ENCODE measurements at regions not wholly inside any gene's neighbourhood (a gene's known extent, or its start where the extent isn't known, plus 50 kb on each side); places are given as distances from the start of the nearest gene placed in this dataset.
"Not testable (repeated sequence)": the region's sequence is repeated elsewhere in the genome, so short reads cannot be mapped to it uniquely, and the experiment has no call there.

DNA sequence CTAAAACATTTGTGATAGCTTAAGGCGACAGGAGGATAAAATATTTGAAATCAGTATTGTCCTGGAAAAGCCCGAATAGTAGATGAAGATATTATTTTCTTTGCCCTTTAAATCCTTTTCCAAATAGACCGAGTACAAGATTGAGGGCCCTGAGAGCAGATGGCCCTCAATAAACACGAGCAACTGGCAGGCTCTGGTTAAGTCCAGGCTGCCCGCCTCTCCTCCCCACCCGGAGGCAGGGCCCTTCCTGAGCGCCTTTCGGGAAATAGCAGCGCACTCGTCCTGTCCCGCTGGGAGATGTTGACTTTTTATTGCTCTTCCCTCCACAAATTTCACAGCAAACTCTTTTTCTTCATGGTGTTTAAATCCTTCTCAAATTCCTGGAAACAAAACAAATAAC, 50.8 kb upstream of the MAX start:
- intact Hi-C loops (cut with micrococcal nuclease), result no loop called here

DNA sequence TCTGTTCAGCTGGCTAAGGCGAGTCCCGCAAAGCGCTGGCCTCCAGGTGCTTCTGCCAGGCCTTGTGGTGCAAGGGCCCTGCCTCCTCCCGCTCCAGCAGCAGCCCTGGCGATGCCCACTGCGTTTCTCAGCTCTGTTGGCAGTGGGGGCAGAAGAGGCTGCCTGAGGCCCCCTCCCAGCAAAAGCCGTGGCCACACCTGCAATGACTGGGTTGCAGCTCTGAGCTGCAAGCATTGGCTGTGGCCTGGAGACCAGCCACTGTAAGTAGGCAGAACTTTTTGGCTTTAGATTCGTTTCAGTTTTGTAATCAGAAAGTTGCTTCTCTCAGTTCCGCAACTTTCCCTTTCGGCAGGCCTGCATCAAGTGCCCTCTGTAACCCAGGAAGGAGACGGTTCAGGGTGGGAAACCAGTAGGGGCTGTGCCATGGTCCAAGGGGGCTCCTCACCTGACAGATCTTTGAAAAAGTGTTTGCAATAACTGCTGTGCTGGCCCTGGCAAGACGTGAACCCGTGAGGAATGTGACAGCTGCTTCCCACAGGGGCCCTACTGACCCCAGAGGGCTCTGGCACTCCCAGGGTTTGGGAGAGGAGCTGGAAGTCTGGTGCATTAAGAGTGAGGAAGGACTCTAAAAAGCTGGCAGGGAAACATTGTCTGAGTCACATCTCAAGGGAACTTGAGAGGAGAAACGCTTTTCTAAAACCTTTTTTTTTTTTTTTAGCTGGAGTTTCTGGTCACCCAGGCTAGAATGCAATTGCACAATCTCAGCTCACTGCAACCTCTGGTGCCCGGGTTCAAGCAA, 54.5 kb upstream of the MAX start:
- intact Hi-C loops (cut with micrococcal nuclease), result no loop called here

DNA sequence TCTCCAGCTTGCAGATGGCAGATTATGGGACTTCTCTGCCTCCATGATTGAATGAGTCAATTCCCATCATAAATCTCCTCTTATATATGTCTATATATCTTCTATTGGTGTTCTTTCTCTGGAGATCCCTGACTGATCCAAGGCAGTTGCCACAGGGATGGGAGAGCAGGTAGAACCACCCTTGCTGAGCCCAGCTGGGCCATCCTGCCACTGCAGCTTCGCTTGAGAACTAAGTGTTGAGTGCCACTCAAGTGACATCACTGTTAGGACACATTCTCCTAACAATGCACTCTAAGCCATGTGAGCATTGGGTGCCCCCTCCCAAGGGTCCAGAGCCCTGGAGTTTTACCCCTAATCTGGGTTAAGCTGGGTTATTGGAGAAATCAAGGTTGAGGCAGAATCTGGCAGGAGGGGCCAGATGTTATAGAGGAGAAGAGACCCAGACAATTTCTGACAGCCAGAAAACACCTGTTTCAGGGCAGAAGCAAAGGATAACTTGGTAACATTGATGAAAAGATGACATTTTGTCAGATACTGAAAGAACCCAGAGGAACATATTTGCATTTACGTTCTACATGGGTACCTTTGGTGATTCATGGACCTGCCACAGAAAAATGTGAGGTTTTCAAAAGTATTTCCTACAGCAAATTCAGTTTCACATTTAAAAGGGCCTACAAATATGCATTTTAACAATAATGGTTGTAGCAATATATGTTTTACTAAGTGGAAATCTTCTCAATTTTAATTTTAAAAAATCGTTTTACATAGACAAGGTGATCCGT, 57.2 kb upstream of the MAX start:
- intact Hi-C loops (cut with micrococcal nuclease), result loop anchor here (1.0 to 5.0 kb wide), 2 partner anchors 172 to 798 kb away; no protein-coding TSS in a partner anchor

DNA sequence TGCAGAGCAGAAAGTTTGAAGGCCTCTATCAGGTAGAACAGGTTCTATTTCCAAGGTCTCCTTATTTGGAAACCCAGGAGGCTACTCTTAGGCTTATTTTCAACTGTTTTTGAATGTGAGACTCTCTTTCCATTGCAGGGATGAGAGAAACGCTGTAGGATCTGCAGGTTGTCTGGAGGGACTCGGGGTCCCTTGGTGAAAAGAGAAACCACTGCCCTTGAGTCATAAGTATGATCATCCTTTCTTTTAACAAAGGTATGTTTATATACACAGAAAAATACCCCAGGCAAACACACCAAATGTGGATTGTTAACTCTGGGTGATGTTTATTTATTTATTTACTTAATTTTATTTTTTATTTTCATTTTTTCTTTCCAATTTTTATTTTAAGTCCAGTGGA, 57.8 kb upstream of the MAX start:
- intact Hi-C loops (cut with micrococcal nuclease), result loop anchor here (5.0 kb wide), 1 partner anchor 797 kb away; no protein-coding TSS in a partner anchor

DNA sequence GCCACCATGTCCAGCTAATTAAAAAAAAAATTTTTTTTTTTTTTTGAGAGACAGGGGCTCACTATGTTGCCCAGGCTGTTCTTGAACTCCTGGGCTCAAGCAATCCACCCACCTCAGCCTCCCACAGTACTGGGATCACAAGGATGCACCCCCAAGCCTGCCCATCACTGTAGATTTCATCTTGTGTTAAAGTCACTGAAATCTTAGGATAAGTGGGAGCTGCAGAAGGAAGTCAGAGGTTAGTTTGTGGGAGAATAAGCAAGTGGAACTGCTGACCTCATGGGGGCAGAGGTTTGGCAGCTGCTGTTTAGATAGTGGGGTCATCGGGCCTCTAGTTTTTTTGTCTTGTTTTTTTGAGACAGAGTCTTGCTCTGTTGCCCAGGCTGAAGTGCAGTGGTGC, 59.7 kb upstream of the MAX start:
- intact Hi-C loops (cut with micrococcal nuclease), result loop anchor here (5.0 kb wide), 1 partner anchor 795 kb away; no protein-coding TSS in a partner anchor

DNA sequence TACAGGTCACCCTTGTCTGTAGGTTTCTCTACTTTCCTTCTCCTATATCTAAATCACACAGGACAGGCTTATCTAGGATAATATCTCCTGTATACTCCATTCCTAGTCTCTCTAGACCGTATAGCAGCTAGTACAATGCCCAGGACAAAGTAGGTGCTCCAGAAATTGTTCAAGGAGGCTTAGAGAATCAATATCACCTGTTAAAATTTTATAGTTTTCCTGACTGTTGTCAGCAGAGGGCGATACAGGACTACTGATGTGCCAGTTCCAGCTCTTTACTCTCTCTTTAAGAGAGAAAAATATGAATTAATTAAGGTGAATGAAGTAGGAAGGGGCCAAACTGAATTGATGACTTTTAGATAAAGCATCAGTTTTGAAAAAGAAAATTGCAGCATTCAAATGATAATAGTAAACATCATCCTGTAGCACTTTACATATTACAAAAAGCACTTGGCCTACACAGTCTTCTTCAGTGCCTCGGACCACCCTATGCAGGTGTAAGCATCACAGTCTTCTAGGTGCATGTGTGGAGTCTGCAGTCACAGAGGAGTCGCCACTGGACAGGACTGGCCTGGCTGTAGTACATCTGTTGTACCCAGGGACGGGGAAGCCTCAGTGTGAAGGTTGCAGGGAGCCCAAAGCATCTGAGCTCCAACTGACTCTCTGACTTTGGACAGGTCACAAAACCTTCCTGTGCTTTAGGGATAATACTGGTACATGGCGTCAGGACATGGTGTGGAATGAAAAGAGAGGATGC, 61.9 kb upstream of the MAX start:
- intact Hi-C loops (cut with micrococcal nuclease), result loop anchor here (1.0 to 5.0 kb wide), 4 partner anchors 249 to 906 kb away; no protein-coding TSS in a partner anchor

DNA sequence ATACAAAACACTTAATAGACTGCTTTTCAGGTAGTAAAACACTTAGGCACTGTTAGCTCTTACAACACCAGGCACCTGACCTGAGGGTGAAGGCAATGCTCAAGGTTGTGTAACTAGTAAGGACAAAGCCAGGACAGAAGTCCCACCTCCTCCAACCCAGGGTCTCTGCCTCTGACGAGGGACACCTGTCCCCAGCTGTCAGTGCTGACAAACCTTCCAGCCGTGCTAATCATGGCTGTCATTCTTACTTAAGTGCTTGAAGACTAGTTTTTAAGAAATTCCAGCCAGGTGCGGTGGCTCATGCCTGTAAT, 62.5 kb upstream of the MAX start:
- intact Hi-C loops (cut with micrococcal nuclease), result loop anchor here (1.0 to 5.0 kb wide), 4 partner anchors 249 to 906 kb away; no protein-coding TSS in a partner anchor

DNA sequence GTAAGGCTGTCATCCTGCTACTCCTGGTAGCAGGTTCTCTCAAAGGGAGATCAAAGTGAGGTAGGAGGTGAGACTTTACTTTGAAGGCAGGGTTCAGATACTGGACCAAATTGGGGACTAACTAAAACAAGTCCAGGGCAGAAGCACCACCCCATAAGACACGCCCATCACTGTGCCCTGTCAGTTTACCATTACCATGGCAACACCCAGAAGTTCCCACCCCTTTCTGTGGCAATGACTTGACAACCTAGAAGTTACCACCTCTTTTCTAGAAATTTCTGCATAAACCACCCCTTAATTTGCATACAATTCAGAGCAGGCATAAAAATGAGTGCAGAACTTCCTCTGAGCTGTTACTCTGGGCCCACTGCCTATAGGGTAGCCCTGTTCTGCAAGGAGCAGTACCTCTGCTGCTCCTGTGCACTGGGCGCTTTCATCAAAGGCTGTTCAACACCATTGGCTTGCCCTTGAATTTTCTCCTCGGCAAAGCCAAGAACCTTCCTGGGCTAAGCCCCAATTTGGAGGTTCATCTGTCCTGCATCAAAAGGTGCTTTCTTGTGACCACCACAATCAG, 64.8 kb upstream of the MAX start:
- intact Hi-C loops (cut with micrococcal nuclease), result no loop called here

DNA sequence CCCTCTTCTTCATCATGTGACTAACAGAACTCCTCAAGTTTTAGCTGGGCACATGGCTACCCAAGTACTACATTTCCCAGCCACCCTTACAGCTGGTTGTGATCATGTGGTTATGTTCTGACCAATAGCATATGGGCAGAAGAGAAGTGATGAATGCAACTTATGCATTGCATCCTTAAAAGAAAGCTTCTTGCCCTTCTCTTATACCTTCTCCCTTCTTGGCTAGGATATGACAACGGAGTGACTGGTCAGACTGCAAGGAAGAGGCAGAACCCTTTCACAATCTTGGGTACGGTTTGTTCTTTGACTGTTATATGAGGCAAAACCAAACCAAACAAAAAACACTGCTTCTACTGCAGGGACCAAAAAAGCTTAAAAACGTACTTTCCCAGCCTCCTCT, 66.5 kb upstream of the MAX start:
- intact Hi-C loops (cut with micrococcal nuclease), result no loop called here

DNA sequence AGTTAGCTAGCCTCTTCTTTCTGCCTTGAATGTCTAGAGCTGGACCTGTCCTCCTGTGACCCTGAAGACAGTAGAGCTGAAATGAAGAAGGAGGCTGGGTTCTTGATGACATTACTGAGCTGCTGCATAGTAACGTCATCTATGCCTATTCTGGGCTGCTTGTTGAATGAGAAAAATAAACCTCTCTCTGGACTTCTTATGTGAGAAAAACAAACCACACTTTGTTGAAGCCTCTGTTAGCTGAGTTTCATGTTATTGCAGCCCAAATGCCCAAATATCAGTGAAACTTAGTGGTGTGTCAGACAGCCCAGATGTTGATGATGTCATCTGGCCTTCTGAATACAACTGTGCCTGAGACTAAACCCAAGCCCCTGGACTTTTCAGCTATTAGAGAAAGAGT, 67.0 kb upstream of the MAX start:
- intact Hi-C loops (cut with micrococcal nuclease), result no loop called here

DNA sequence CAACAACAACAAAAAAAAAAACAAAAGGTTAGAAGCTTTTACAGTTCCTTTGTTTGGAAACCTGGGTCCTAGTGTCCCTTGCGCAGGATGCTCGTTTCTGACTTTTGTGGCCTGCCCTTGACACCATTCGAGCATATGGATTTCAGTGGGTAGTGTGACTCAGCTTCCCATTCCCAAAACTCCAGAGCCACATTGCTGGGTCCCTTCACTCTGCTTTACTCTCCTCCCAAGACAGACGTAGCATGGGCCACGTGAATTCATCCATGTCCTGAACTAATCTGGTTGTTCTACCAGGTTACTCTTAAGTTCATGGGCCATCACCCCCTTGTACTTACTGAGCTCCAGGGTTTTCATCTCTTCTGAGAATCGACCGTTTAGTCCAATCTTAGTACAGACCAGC, 68.0 kb upstream of the MAX start:
- intact Hi-C loops (cut with micrococcal nuclease), result loop anchor here (1.0 to 5.0 kb wide), 3 partner anchors 36 to 187 kb away; no protein-coding TSS in a partner anchor

DNA sequence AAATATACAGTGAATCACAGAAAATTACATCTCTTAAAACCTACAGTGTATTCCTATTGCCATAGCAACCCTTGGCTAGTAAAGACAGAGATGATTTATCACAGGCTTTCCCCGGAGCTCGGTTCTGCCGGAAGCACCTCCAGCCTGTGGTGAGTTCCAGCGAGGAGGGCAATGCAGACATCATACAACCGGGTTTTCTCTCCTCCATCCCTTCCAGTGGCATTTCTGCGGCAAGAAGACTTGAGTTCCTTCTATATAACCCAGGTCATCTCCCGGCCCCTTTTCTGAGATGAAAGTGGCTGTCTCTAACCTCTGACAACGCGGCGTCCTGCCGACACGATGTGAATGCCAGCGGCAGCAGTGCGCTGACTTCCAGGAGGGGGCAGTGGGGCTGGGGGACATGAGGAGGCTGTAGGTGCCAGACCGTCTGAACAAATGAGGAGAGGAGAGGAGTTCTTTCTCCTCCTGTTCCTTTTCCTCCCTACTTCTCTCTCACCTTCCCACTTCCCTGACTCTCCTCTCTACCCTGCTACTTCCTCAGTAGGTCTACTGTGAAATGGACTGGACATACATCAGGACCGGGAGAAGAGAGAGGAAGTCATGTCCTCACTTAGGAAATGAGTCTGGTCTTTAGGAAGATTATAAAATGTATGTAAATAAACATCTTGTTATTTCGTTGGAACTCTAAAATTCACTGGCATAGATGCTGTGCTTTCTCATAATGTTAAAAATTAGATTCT, 68.6 kb upstream of the MAX start:
- intact Hi-C loops (cut with micrococcal nuclease), result loop anchor here (1.0 to 5.0 kb wide), 3 partner anchors 35 to 186 kb away; no protein-coding TSS in a partner anchor

DNA sequence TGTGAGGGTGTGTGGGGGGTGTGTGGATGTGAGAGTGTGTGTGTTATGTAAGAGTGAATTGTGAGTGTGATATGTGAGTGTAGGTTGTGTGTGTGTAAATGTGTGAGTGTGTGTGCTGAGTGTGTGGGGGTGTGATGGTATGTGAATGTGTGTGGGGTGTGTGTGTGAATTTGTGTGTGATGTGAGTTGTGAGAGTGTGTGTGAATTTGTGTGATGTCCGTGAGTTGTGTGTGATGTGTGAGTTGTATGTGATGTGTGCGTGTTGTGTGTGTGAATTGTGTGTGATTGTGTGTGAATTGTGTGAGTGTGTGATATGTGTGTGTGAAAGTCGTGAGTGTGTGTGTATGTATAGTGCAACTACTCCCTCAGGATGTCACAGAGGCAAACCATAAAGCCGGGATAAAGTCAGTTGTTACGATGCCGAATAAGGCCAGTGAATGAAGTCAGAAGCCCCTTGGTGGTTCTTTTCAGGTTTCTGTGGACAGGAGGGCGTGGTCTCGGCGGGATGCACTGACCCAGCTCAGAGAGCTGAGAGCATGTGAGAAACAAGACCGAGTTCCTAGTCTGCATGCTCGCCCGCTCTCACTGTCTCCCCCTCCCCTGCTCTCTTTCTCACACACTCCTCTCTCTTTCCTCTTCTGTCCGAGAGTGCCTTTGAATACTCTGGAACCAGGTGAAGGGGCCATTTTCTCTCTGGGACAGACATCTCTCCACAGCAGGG, 71.8 kb upstream of the MAX start:
- intact Hi-C loops (cut with micrococcal nuclease), result loop anchor here (5.0 kb wide), 2 partner anchors 113 to 183 kb away; no protein-coding TSS in a partner anchor

DNA sequence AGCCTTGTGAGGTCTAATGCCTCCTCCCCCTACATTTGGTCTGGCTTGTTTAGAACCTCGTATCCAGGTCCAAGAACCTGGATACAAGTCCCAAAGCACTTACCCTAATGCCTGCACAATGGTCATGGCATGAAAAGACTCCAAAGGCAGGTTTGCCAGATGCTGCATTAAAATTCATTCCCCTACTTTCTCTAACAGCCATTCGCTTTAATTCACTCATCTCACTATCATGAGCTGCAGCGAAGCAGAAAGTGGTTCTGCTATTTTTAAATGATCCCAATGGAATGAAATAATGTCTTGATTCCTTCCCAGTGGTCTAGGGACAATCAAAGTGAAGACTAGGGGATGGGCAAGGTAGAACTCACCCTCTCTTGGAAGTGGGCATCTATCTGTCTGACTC, 72.5 kb upstream of the MAX start:
- intact Hi-C loops (cut with micrococcal nuclease), result loop anchor here (5.0 kb wide), 2 partner anchors 113 to 183 kb away; no protein-coding TSS in a partner anchor

DNA sequence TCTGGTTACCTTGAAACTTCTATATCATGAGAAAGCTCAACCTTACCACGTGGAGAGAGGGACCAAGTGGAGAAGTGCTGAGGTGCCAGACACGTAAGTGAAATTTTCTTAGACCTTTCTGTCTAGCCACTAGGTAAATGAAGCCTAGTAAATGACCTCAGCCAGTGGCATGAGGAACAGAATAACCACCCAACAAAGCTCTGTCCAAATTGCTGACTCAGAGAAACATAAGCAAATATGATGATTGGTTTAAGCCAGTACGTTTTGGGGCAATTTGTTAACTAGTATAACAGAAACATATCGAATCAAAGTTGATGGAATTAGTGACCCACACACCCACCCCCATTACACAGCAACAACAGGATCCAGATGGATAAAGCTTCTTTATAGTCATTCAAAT, 75.2 kb upstream of the MAX start:
- intact Hi-C loops (cut with micrococcal nuclease), result no loop called here

DNA sequence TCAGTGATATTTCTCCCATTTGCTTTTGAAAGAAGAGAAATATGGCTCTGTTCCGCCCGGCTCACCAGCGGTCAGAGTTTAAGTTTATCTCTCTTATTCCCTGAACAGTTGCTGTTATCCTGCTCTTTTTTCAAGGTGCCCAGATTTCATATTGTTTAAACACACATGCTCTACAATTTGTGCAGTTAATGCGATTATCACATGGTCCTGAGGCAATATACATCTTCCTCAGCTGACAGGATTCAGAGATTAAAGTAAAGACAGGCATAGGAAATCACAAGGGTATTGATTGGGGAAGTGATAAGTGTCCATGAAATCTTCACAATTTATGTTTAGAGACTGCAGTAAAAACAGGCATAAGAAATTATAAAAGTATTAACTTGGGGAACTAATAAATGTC, 76.9 kb upstream of the MAX start:
- intact Hi-C loops (cut with micrococcal nuclease), result not testable (repeated sequence)

DNA sequence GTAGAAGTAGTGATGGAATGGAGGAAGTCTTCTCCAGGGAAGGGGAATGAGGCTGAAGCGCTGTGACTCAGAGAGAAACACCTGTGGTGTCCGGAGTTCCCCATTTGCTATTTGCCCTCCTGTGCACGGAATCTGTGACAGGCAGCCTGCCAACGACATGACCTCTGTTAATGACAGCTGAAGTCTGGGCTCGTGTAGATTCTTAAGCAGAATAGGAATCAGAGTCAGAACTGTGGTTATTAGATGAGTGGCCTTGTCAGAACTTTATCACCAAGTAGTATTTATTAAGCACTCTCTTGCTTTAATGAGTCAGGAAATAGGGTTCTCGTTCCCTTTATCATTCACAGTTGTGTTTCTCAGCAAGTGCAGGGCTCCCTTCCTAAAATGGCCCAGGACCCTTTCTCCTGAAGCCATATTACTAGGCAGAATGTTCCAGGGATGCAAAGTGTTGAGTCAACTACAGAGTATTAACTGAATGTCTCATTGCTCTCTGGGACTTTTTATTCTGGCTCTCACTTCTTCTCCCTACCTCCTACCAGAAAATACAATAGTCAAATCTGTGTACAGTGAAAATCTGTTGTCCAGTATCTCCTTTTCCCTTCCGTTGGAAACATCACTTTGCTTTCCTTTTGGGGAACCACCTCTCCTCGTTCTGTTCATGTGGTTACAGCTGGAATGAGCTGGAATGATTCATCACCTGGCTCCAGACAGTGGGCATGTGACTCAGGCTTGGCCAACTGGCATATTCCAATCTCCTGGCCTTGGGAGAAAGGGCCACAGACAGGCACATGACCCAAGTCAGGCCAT, 77.8 kb upstream of the MAX start:
- intact Hi-C loops (cut with micrococcal nuclease), result no loop called here

DNA sequence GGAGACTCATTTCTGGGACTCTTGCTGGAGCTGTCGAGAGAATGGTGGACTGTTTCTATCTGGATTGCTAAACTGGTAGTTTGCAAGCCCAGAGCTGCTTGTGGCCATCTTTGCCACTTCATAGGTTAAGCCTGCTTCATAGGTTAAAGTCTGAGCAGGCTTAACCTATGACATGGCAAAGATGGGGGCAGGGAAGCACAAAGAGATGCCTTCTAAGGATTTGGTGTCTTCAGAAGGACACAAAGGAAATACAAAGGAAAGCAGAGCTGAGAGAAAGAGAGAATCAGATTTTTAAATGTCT, 78.4 kb upstream of the MAX start:
- intact Hi-C loops (cut with micrococcal nuclease), result no loop called here
